Gastrocnemius medialis (tissue), 4 donors: ENCODE measurements at regions not wholly inside any gene's neighbourhood (a gene's known extent, or its start where the extent isn't known, plus 50 kb on each side); places are given as distances from the start of the nearest gene placed in this dataset.

ENCODE experiments used
- CTCF ChIP-seq, 5 experiments: fragments of 450-650 bp in 3 of 5; fragments of 200-600 bp in 2 of 5; sonication (generic) in 2 of 5; IDR thresholded peaks in 4 of 5; conservative IDR thresholded peaks in 1 of 5; 1 replicate in 4 of 5; 2 replicates in 1 of 5; pipeline ENCODE4 v1.5.1; 2016 to 2019; ENCODE audit warnings: antibody characterized with exemption in 5 of 5, mild to moderate bottlenecking in 3 of 5, moderate library complexity in 3 of 5
- POLR2A ChIP-seq, 2 donors: fragments of 450-650 bp; IDR thresholded peaks; one replicate each; pipeline ENCODE4 v1.6.1; 2017; ENCODE audit warnings: antibody characterized with exemption in 2 of 2, mild to moderate bottlenecking in 2 of 2, moderate library complexity in 2 of 2

- TF ChIP-seq CTCF (IDR thresholded peaks at IDR 0.05 in 4 of 5, conservative IDR thresholded peaks at IDR 0.05 in 1 of 5) (no peak), POLR2A (IDR thresholded peaks at IDR 0.05) (no peak)
Measured at GRCh38 chr2:144194326-144195071, 325.4 kb downstream of the ZEB2 start.
